Duodenal mucosa (tissue), 2 donors: ENCODE measurements at regions not wholly inside any gene's neighbourhood (a gene's known extent, or its start where the extent isn't known, plus 50 kb on each side); places are given as distances from the start of the nearest gene placed in this dataset.

Experiments used
- H3K27ac ChIP-seq: one replicate; pipeline ENCODE4 v1.7.0; 2013; ENCODE audit warnings: low read depth, low read length
- H3K27me3 ChIP-seq, 2 donors: one replicate each; pipeline ENCODE4 v1.7.0; 2013; ENCODE audit warnings: low read length in 2 of 2, control low read depth in 1 of 2; ENCODE audit not compliant: insufficient read depth in 2 of 2, control insufficient read depth in 1 of 2
- H3K36me3 ChIP-seq, 2 donors: one replicate each; pipeline ENCODE4 v1.7.0; 2013; ENCODE audit warnings: low read length in 2 of 2, control low read depth in 1 of 2; ENCODE audit not compliant: insufficient read depth in 2 of 2, control insufficient read depth in 1 of 2
- H3K4me1 ChIP-seq, 2 donors: one replicate each; pipeline ENCODE4 v1.7.0; 2013; ENCODE audit warnings: low read length in 2 of 2, control low read depth in 1 of 2; ENCODE audit not compliant: insufficient read depth in 2 of 2, control insufficient read depth in 1 of 2
- H3K4me3 ChIP-seq, 2 donors: one replicate each; pipeline ENCODE4 v1.7.0; 2013; ENCODE audit warnings: low read length in 2 of 2, low read depth in 1 of 2
- H3K9ac ChIP-seq, 2 donors: one replicate each; pipeline ENCODE4 v1.7.0; 2013; ENCODE audit warnings: low read length in 2 of 2, low read depth in 1 of 2
- H3K9me3 ChIP-seq, 2 donors: one replicate each; pipeline ENCODE4 v1.7.0; 2013; ENCODE audit warnings: low read length in 2 of 2, control low read depth in 1 of 2; ENCODE audit not compliant: control insufficient read depth in 1 of 2

- H3K36me3 ChIP-seq: no peaks in the 10 kb centered on the region
- no peak overlapping the region for H3K9ac ChIP-seq
- no peaks in the 10 kb centered on the region for H3K27me3 ChIP-seq
- no peak overlapping the region for H3K27ac ChIP-seq
- no peak overlapping the region for H3K4me3 ChIP-seq
- peaks cover 0 to 2% of the 10 kb centered on the region in 2 donors for H3K4me1 ChIP-seq
- no peaks in the 10 kb centered on the region for H3K9me3 ChIP-seq
Measured at GRCh38 chr11:119522609-119523008, 99.6 kb upstream of the THY1 start.

- no peaks in the 10 kb centered on the region for H3K27me3 ChIP-seq
- no peak overlapping the region for H3K4me3 ChIP-seq
- H3K9ac ChIP-seq: no peak overlapping the region
- H3K4me1 ChIP-seq: peaks cover 0 to 2% of the 10 kb centered on the region in 2 donors
- no peaks in the 10 kb centered on the region for H3K9me3 ChIP-seq
- H3K27ac ChIP-seq: no peak overlapping the region
- H3K36me3 ChIP-seq: no peaks in the 10 kb centered on the region
Measured at GRCh38 chr11:119521551-119521950, 98.6 kb upstream of the THY1 start.

- Histone ChIP-seq H3K4me3 (no peak overlapping the region), H3K27me3 (no peaks in the 10 kb centered on the region), H3K36me3 (no peaks in the 10 kb centered on the region), H3K4me1 (peaks cover 0 to 2% of the 10 kb centered on the region in 2 donors), H3K27ac (no peak overlapping the region), H3K9me3 (no peaks in the 10 kb centered on the region), H3K9ac (no peak overlapping the region)
Measured at GRCh38 chr11:119520966-119521365, 98.0 kb upstream of the THY1 start.

GRCh38 chr11:119520400-119520799 is 97.4 kb upstream of the THY1 start:
- H3K9ac ChIP-seq: no peak overlapping the region
- no peak overlapping the region for H3K27ac ChIP-seq
- H3K36me3 ChIP-seq: no peaks in the 10 kb centered on the region
- H3K9me3 ChIP-seq: no peaks in the 10 kb centered on the region
- H3K4me1 ChIP-seq: peaks cover 0 to under 1% of the 10 kb centered on the region in 2 donors
- H3K27me3 ChIP-seq: no peaks in the 10 kb centered on the region
- no peak overlapping the region for H3K4me3 ChIP-seq

DNA sequence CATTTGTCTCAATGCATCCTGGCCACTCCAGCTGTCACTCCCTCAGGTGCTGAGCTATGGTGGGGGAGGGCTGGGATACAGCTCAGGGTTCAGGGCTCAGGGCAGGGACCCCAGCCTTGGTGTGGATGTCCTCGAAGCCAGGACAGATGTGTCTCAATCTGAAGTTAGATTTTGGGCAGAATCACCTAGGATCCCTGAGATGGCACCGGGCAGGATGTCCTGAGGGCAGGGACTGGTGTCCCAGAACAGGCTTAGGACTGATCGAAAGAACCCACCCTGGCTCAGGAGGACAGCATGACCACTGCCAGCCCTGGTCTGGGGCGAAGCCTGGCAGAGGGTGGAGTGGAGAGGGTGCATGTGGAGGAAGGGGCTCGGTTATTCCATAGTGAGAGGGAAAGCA is 96.8 kb upstream of the THY1 start:
- Histone ChIP-seq H3K9me3 (no peaks in the 10 kb centered on the region), H3K4me1 (no peaks in the 10 kb centered on the region), H3K9ac (no peak overlapping the region), H3K27me3 (no peaks in the 10 kb centered on the region), H3K36me3 (no peaks in the 10 kb centered on the region), H3K27ac (no peak overlapping the region), H3K4me3 (no peak overlapping the region)

DNA sequence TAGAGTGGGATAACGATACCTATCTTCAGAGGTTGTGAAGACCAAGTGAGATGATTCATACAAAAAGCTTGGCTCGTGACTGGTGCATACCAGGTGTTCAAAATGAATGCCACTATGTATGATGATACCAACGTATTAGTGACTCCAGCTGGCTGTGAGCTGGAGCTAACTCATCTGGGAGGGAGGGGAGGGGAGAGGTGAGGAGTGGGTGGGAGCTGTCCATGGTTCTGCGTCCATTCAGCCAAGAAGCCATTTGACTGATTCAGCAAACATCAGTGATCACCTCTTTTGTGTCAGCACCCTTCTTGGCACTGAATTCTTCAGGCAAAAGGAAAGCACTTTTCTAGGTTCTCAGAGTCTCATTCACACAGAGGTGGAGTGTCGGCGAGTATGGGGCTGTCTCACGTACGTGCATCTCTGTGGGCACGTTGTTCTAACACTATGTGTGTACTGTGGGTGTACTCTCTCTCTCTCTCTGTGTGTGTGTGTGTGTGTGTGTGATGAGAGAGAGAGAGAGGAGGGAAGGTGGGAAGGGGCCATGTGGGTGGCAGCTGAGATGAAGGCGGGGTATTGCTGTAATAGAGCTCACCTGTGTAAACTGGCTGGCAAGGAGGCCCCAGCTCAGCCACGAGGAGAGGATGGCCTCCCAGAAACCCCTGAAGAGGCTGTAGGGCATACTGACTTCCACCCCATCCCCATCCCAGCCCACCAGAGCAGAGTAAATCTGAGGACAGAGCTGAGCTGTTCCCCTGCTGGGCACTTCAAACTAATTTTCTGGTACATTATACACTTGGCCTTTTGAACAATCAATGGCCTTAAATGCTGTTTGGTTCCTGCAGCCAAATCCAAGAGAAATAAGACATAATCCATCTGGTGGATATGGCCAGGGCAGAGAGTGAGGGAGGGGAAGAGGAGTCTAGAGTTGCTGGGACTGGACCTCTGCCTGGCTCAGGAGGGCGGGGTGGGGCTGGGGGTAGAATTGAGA is 96.1 kb upstream of the THY1 start:
- no peak overlapping the region for H3K4me3 ChIP-seq
- H3K4me1 ChIP-seq: no peaks in the 10 kb centered on the region

DNA sequence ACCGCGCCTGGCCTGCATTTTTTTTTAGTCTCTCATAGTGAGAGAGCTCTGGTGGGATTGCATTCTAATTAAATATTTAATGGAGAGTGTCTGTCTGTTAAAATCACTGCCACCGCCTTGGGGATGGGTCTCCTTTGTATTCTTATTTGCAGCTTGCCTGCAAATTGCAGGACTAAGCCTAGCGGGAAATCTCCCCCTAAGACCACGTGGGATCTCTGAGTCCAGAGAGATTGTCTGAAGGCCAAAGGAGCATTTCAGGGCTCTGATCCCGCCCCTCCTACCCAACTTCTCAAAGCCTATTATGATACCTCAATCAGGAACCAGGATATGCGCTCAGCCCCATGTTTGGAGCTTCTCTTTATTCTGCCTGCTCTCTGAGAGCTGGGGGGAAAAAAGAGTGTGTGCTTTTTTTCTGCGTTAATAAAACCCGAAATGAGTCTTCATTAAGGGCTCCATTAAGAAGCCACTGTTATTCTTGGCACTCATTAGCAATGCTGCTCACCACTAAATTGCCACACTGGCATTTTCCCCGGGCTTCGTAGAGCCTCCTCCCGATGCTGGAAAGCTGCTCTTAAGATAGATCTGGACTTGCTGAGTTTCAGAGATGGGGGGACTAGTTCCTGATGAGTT is 92.9 kb upstream of the THY1 start:
- Histone ChIP-seq H3K36me3 (no peaks in the 10 kb centered on the region), H3K27me3 (peaks cover 0 to 4% of the 10 kb centered on the region in 2 donors), H3K9me3 (no peaks in the 10 kb centered on the region), H3K27ac (no peak overlapping the region), H3K4me1 (no peaks in the 10 kb centered on the region), H3K4me3 (no peak overlapping the region), H3K9ac (no peak overlapping the region)

More for the DNA sequence above, 96.1 kb upstream of the THY1 start:
- no peaks in the 10 kb centered on the region for H3K27me3 ChIP-seq
- H3K36me3 ChIP-seq: no peaks in the 10 kb centered on the region
- H3K27ac ChIP-seq: no peak overlapping the region
- H3K9ac ChIP-seq: no peak overlapping the region
- no peaks in the 10 kb centered on the region for H3K9me3 ChIP-seq

GRCh38 chr11:119513806-119514170 is 90.8 kb upstream of the THY1 start:
- no peak overlapping the region for H3K27ac ChIP-seq
- H3K4me3 ChIP-seq: no peak overlapping the region
- H3K36me3 ChIP-seq: no peaks in the 10 kb centered on the region
- peaks cover 0 to 4% of the 10 kb centered on the region in 2 donors for H3K27me3 ChIP-seq
- H3K9me3 ChIP-seq: no peaks in the 10 kb centered on the region
- no peaks in the 10 kb centered on the region for H3K4me1 ChIP-seq
- H3K9ac ChIP-seq: no peak overlapping the region

DNA sequence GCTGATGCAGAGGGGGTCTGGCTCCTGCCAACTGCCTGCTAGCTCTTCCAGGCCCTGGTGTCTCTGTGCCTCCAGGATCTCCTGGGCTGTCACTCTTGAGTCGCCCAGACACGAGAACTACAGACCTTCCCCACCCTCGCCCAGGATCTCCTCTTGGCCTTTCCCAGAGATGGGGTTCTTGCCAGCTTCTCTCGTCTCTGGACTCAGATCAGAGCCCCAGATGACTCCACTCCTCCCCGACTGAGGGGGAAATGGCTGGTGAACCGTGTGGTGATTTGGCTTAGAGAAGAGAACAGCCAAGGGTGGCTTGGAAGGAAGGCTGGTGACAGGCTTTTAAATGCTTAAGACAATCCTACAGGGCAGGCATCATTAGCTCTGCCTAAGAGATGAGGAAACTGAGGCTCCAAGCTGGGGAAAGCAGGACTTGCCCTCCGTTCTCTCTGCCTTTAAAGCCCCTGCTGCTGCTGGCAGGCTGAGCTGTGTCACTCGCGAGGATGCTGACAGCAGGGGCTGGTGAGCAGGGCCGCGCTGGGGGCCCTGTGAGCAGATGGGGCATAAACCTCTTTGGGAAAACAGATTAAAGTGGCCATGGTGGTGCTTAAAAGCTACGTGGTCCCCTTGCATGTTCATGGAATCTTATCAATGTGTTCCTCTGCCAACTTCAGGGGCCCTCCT is 90.3 kb upstream of the THY1 start:
- Histone ChIP-seq H3K27me3 (peaks cover 0 to 4% of the 10 kb centered on the region in 2 donors), H3K4me3 (no peak overlapping the region), H3K9ac (no peak overlapping the region), H3K27ac (no peak overlapping the region), H3K4me1 (no peaks in the 10 kb centered on the region), H3K9me3 (no peaks in the 10 kb centered on the region), H3K36me3 (no peaks in the 10 kb centered on the region)

DNA sequence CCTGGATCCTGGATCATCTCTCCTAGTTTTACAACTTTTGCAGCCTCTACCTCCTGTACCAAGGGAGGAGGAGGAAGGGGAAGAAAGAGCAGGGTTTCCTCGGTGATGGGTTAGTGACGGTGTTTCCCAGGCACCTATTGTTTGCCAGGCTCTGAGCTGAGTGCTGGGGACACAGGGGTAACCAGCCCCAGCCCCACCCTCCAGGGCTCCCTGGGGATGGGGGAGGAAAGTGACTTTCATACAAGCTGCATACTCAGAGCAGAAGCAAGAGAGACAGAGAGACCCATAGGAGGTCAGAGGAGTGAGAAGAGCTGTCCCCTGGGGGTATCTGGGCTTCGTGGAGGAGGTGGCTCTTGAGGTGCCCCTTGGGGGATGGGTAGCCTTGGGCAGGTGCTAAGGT is 89.4 kb upstream of the THY1 start:
- Histone ChIP-seq H3K36me3 (no peaks in the 10 kb centered on the region), H3K4me1 (no peaks in the 10 kb centered on the region), H3K27ac (no peak overlapping the region), H3K9ac (no peak overlapping the region), H3K27me3 (peaks cover 0 to 4% of the 10 kb centered on the region in 2 donors), H3K9me3 (no peaks in the 10 kb centered on the region), H3K4me3 (no peak overlapping the region)
